ENCODE measurements at regions not wholly inside any gene's neighbourhood (a gene's known extent, or its start where the extent isn't known, plus 50 kb on each side); places are given as distances from the start of the nearest gene placed in this dataset.

DNA sequence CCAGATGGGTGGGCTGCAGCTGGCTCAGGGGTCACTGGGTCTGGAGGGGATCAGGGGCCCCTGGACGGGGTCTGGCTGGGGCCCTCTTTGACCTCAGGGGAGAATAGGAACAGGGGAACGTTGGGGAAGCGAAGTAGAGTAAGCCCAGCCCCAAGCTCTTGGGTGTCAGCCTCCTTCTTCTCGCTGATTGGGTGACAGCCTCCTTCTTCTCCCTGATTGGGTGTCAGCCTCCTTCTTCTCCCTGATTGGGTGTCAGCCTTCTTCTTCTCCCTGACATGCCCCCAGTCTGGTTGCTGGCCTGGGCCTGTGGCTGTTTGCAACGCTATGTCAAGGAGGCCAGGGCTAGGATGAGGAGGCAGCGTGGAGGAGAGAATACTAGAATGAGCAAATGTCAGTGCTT, 76.7 kb upstream of the CASZ1 start:
- TF ChIP-seq, protein P1, sequence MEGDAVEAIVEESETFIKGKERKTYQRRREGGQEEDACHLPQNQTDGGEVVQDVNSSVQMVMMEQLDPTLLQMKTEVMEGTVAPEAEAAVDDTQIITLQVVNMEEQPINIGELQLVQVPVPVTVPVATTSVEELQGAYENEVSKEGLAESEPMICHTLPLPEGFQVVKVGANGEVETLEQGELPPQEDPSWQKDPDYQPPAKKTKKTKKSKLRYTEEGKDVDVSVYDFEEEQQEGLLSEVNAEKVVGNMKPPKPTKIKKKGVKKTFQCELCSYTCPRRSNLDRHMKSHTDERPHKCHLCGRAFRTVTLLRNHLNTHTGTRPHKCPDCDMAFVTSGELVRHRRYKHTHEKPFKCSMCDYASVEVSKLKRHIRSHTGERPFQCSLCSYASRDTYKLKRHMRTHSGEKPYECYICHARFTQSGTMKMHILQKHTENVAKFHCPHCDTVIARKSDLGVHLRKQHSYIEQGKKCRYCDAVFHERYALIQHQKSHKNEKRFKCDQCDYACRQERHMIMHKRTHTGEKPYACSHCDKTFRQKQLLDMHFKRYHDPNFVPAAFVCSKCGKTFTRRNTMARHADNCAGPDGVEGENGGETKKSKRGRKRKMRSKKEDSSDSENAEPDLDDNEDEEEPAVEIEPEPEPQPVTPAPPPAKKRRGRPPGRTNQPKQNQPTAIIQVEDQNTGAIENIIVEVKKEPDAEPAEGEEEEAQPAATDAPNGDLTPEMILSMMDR (IDR thresholded peaks at IDR 0.05) = no peak
- TF ChIP-seq POLR2A (IDR thresholded peaks at IDR 0.05) (no peak), POLR2AphosphoS5 (IDR thresholded peaks at IDR 0.05) (no peak)

Measured in prostate gland (tissue), 2 donors.